Ectodermal cell (in vitro differentiated cells): ENCODE measurements at regions not wholly inside any gene's neighbourhood (a gene's known extent, or its start where the extent isn't known, plus 50 kb on each side); places are given as distances from the start of the nearest gene placed in this dataset.

Experiments
- H3K27ac ChIP-seq: 2 replicates; pipeline ENCODE4 v1.7.0; 2013; ENCODE audit warnings: mild to moderate bottlenecking, low read depth, low read length; ENCODE audit not compliant: insufficient read depth, poor library complexity, severe bottlenecking
- H3K27me3 ChIP-seq: 2 replicates; pipeline ENCODE4 v1.7.0; 2013; ENCODE audit warnings: mild to moderate bottlenecking, low read length; ENCODE audit not compliant: insufficient read depth, control insufficient read depth, poor library complexity, severe bottlenecking
- H3K36me3 ChIP-seq: one replicate; pipeline ENCODE4 v1.7.0; 2013; ENCODE audit warnings: low read length; ENCODE audit not compliant: control insufficient read depth, insufficient read depth
- H3K4me1 ChIP-seq: one replicate; pipeline ENCODE4 v1.7.0; 2013; ENCODE audit warnings: low read length; ENCODE audit not compliant: control insufficient read depth, insufficient read depth
- H3K4me3 ChIP-seq: 2 replicates; pipeline ENCODE4 v1.7.0; 2013; ENCODE audit warnings: low read depth, low read length, control low read depth; ENCODE audit not compliant: insufficient read depth
- H3K9me3 ChIP-seq: 2 replicates; pipeline ENCODE4 v1.7.0; 2013; ENCODE audit warnings: mild to moderate bottlenecking, low read length, moderate library complexity; ENCODE audit not compliant: control insufficient read depth
- WGBS, 2 experiments: methylation state at CpG; one replicate each; pipeline ENCODE4 v1.1.7; 2013; ENCODE audit warnings: missing lambda C conversion rate in 2 of 2; 5-methylcytosine and 5-hydroxymethylcytosine counted together

DNA sequence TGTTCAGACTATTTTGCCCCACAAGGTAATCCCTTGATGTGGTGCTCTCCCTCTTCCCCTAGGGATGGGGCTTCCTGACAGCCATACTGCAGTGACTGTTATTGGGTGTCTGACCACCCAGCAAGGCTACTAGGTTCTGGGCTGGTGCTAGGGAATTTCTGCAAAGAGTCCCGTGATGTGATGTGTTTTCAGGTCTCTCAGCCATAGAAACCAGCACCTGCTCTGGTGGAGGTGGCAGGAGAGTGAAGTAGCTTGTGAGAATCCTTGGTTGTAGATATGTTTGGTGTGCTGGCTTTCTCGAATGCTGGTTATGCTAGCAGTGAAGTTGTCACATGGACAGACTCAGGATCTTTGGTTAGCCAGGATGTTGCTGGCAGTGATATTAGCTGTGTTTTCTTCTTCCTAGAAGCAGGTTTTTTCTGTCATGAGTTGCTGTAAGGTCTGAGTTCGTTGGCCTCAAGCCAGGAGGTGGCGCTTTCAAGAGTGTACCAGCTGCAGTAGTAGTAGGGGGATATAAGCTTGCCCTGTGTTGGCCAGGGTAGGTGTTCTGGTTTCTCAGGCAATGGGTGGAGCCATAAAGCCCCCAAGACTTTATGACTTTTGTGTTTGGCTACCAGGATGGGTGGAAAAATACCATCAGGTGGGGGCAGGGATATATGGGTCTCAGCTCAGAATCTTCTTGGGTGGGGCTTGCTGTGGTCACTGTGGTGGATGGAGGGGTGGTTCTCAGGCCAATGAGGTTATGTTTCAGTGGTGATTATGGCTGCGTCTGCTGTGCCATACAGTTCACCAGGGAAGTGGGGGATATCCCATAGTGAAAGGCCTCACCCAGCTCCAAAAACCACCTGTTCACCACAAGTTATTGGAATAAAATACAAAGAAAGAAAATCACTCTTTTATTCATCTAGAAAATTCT lies 1112.3 kb downstream of the KCNT2 start:
- no peak overlapping the region for H3K27ac ChIP-seq
- no peaks in the 10 kb centered on the region for H3K4me1 ChIP-seq
- WGBS, 2 experiments, result 71 to 74% methylated on average over 5 of the region's 5 CpGs

DNA sequence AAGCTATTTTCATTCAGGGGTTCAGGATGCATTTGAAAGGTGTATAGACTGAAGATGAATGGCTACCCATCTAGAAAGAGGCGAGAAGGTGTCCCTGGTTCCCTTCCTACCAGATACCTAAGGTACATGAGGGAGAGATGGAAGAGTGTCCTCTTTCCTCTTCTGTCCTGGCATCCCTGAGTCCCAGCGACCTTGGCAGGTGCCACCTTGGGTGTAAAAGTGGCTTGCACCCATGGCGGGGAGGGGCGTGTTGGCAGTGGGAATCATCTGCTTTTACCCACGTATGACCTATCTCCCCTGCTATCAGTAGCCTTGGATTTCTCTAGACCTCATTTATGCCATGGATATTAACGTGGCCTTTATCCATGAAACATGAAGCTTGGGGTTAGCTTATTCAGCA lies 1126.1 kb downstream of the KCNT2 start:
- Histone ChIP-seq H3K4me3 (no peak overlapping the region), H3K4me1 (no peaks in the 10 kb centered on the region), H3K9me3 (no peaks in the 10 kb centered on the region), H3K27ac (no peak overlapping the region), H3K36me3 (no peaks in the 10 kb centered on the region), H3K27me3 (no peaks in the 10 kb centered on the region)
- WGBS, 2 experiments, result 92 to 95% methylated on average over 6 of the region's 6 CpGs

More for the DNA sequence above, 1112.3 kb downstream of the KCNT2 start:
- Histone ChIP-seq H3K27me3 (no peaks in the 10 kb centered on the region), H3K4me3 (no peak overlapping the region), H3K9me3 (no peaks in the 10 kb centered on the region), H3K36me3 (no peaks in the 10 kb centered on the region)

DNA sequence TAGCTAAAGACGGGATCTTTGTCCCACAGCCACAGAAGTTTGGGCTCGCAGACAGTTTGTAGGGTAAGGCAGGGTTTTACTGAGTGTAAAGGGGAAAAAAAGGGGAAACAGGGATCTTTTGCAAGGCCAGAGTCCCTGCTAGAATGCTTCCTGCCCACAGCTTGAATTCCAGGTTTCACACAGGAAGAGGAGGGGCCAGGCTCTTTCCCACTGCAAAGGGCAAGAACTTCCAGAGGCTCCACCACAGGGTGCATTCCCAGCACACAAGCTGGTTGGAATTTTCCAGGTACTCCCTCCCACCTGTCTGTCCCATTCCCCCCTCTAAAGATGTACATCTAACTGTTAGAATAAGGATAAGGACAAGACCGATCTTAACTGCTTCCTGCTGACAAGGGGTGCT lies 1126.9 kb downstream of the KCNT2 start:
- H3K36me3 ChIP-seq, result no peaks in the 10 kb centered on the region
- no peaks in the 10 kb centered on the region for H3K27me3 ChIP-seq
- WGBS, 2 experiments, result 95% methylated on average over 3 of the region's 3 CpGs
- no peak overlapping the region for H3K4me3 ChIP-seq
- H3K4me1 ChIP-seq, result no peaks in the 10 kb centered on the region
- H3K27ac ChIP-seq, result no peak overlapping the region
- no peaks in the 10 kb centered on the region for H3K9me3 ChIP-seq

DNA sequence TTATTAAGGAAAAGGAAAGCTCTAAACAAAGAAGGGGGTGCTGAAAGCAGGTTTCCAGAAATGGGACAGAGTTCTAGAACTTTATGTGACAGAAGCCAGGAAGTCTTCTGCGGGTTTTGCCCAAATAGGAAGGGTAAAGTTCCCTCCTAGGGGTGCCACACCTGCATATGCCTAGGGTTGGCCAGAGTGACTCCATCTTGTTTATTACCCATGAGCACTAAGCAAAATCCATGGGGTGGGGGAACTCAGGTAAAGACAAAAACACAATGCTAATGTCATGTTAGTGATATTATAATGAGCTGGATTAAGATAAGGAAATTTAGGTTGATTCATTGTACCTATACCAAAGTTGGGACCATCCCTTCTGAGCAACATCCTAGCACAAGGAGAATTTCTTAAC lies 1132.7 kb downstream of the KCNT2 start:
- Histone ChIP-seq H3K36me3 (no peaks in the 10 kb centered on the region), H3K27ac (no peak overlapping the region), H3K27me3 (no peaks in the 10 kb centered on the region), H3K9me3 (no peaks in the 10 kb centered on the region), H3K4me3 (no peak overlapping the region), H3K4me1 (no peaks in the 10 kb centered on the region)
- 95 to 96% methylated on average over 1 of the region's 1 CpG for WGBS, 2 experiments

DNA sequence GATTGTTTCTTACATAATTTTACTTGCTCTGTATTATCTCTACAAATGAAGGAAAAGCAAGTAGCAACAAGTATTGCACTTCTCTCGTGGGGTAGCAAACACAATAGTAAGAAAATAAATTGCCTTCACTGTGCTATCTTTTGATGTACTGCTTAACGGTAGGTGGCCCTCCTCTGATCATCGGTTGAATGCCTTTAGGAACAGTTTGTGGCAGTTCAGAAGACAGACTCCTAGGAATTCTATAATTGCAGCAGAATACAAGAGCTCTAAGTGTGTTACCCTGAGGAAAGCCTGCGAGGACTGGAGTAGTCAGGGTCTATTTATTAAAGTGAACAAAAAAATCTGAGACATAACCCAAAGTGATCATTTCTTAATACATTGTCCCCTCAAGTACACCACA lies 1135.9 kb downstream of the KCNT2 start:
- WGBS, 2 experiments, result 43 to 44% methylated on average over 4 of the region's 4 CpGs
- H3K4me1 ChIP-seq, result no peaks in the 10 kb centered on the region
- no peak overlapping the region for H3K27ac ChIP-seq
- no peaks in the 10 kb centered on the region for H3K27me3 ChIP-seq
- no peak overlapping the region for H3K4me3 ChIP-seq
- H3K36me3 ChIP-seq, result no peaks in the 10 kb centered on the region
- no peaks in the 10 kb centered on the region for H3K9me3 ChIP-seq

DNA sequence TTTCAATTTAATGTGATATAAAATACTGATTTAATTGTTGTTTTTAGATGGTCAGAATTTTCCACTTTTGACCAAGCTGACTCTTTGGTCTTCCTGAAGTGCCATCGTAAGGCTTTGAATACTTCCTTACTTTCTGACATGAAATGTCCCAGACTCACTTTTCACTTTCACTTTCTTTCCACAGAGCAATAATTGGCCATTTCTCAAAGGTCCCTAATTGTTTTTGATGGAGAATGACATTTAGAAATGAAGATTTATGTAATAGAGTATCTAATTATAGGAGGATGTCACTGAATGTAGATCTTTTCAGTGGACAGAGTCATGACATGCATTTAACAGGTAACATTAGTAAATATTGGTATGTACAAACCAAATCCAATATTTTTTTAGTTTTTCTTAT lies 1141.6 kb downstream of the KCNT2 start:
- Histone ChIP-seq H3K27ac (no peak overlapping the region), H3K9me3 (no peaks in the 10 kb centered on the region), H3K36me3 (no peaks in the 10 kb centered on the region), H3K4me3 (no peak overlapping the region), H3K27me3 (no peaks in the 10 kb centered on the region), H3K4me1 (no peaks in the 10 kb centered on the region)
- 87 to 100% methylated on average over 1 of the region's 1 CpG for WGBS, 2 experiments

DNA sequence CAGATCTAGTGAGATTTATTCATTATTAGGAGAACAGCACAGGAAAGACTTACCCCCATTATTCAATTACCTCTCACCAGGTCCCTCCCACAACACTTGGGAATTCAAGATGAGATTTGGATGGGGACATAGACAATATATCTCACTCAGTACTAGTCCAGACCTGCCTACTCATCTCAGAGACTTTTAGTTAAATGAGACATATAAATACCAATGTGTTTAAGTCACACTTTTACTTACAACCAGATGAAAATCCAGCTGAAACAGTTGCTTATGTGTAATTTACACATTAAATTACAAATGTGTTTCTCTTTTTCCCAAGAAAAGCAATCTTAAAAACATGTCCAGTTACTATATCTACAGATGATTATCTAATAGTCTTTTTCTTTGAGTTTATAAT lies 1145.6 kb downstream of the KCNT2 start:
- Histone ChIP-seq H3K27me3 (no peaks in the 10 kb centered on the region), H3K4me1 (no peaks in the 10 kb centered on the region), H3K27ac (no peak overlapping the region), H3K9me3 (no peaks in the 10 kb centered on the region), H3K36me3 (no peaks in the 10 kb centered on the region), H3K4me3 (no peak overlapping the region)

DNA sequence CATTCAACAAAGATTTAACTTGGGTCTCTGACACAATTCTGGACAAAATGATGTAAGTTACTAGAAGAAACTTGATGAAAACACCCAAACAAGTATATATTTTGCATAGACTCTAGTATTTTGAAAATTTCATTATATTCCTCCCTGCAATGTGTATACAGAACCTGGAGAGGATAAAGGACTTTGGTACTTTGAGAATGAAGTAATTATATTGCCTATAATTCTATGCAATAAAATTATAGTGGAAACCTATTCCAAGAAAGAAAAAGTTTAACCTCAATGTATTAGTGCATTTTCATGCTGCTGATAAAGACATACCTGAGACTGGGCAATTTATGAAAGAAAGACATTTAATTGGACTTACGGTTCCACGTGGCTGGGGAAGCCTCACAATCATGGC lies 1146.1 kb downstream of the KCNT2 start:
- WGBS, 2 experiments, result 89 to 97% methylated on average over 2 of the region's 2 CpGs
- no peak overlapping the region for H3K27ac ChIP-seq
- H3K27me3 ChIP-seq, result no peaks in the 10 kb centered on the region
- no peaks in the 10 kb centered on the region for H3K4me1 ChIP-seq
- H3K4me3 ChIP-seq, result no peak overlapping the region
- no peaks in the 10 kb centered on the region for H3K36me3 ChIP-seq
- H3K9me3 ChIP-seq, result no peaks in the 10 kb centered on the region

DNA sequence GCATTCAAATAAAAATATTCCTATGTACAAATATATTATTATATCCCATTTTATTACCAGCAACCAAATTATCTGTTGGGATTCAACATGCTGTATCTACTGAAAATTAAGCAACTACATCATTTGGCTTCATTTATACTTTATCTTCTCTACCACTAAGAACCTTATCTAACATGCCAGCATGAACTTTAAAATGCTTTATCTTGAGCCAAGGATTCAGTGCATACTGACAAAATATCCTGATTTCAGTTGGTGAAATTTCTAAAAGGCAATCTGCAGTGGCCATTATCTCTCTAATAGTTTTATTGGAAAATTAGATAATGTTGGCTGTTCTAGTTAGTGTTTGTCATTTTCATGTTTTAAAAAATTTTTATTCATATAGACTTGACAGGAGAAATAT lies 1149.9 kb downstream of the KCNT2 start:
- Histone ChIP-seq H3K9me3 (no peaks in the 10 kb centered on the region), H3K4me3 (no peak overlapping the region), H3K4me1 (no peaks in the 10 kb centered on the region), H3K27me3 (no peaks in the 10 kb centered on the region), H3K27ac (no peak overlapping the region), H3K36me3 (no peaks in the 10 kb centered on the region)

DNA sequence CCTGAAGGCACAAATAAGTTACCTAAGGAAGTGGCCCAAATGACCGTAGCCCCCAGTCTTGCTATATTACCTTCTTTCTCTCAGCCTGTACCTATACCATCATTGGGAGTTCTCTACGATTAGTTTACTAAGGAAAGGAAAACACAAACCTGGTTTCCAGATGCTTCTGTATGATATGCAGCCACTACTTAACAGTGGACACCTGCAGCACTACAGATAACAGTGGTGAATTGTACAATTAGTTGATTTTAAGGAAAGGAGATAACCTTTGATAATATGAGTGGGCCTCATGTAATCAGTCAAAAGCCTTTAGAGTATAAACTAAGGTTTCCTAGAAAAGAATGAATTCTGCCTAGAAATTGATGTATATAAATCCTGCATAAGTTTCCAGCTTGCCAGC lies 1157.4 kb downstream of the KCNT2 start:
- Histone ChIP-seq H3K4me1 (no peaks in the 10 kb centered on the region), H3K4me3 (no peak overlapping the region), H3K36me3 (no peaks in the 10 kb centered on the region), H3K27me3 (no peaks in the 10 kb centered on the region), H3K27ac (no peak overlapping the region), H3K9me3 (no peaks in the 10 kb centered on the region)
- WGBS, 2 experiments, result 93 to 99% methylated on average over 2 of the region's 2 CpGs
